ENCODE measurements at regions not wholly inside any gene's neighbourhood (a gene's known extent, or its start where the extent isn't known, plus 50 kb on each side); places are given as distances from the start of the nearest gene placed in this dataset.

DNA sequence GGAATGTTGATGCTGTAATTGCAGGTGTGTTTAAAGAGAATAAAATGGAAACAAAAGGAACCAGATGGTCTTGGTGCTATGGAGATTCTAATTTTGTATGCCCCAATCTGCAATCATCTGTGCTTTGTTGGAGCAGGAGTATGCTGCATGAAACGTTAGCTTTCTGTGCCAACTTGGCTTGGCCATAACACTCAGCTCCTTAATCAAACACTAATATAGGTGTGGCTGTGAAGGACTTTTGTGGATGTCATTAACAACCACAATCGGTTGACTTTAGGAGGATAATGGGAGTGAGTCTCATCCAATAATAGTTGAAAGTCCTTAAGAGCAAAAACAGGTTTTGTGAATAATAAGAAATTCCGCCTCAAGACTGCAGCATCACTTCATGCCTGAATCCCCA lies 399.2 kb downstream of the NLGN4X start:
- DNase-seq: no peak

DNA sequence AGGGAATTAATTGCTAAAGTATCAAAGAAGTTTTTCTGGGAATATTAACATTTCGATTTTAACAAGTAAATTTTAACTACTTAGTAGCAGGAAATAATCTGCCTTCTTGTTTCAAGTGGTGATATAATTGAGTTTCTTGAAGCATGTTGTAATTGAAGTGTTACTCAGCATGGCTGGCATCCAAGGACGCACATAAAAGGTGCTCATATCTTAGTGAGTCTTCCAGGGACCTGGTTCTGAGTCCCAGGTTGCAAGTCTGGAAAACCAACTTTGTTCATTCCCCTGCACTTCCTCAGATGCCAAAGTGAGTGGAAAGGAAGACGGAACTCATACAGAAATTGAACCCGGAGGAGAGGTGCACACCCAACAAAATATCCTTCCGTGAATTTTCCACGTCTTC lies 399.6 kb downstream of the NLGN4X start:
- no peak for DNase-seq

DNA sequence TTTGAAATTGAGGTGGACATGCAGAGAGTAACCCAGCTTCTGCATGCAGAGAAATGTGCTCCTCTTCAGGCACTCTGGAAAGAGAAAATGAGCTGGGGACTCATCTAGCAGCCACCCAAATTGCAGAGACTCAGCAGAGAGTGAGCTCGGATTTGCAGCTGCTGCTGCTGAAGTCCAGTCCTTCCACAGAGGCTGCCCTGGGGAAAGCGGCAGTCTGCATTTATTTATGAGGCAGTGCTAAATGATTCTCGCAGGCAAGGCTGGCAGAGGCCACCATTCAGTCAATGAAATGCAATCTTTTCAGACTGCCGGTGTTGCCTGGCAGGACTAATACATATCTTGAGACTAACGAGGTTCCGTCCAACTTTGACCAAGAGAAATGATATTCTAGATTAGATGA lies 404.8 kb downstream of the NLGN4X start:
- DNase-seq: peak in 7 of 51 donors; percentile 0 to 6 (median 0)

DNA sequence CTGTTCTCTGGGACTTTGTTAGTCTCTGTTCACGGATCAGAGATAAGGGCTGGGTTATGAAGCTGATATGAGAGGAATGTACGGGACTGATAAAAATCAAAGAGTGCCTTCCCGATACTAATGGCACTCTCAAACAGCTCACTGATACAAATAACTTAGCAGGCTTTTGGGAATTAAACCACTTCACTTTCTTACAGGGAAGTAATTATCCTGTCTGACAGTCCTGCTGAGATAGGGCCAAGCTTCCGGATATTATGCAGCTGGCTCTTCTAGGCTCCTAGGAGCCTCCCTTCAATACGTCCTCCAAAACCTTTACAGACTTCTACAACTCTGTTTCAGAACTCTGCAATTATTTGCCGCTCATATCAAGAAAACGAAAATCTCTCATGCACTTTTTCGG lies 418.0 kb downstream of the NLGN4X start:
- DNase-seq: no peak

DNA sequence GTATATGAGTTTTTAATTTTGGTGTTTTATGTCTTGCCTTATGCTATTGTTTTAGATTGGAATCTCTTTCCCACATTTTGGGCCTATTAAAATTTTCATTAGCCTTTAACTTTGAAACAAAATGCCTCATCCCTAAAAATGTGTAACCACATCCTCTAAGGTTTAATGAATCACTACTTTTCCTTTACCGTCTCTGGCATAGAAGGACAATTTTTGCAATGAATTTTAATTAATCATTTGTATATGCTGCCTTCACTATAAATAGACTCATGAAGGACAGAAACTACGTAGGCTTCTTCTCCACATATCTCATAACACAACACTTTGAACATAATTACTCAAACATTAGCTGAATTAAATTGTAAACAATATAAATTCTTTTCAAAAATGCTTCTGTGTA lies 421.5 kb downstream of the NLGN4X start:
- DNase-seq: no peak

DNA sequence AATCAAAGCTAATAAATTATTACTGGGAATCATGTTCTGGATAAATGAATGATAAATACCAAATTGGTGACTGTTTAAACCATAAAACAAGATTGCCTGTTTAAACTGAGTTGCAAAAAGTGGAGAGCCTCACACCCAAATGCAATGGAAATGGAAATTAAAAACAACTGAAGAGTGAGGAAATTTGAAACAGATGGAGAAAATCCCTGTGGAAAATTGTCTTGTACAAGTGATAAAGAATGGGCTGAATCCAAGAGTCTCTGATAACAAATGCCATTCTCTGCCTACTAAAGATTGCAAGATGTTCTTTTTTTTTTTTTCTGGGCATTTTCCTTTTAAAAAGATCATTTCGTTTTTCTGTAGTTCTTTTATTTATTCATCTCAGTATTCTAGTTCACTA lies 426.3 kb downstream of the NLGN4X start:
- no peak for DNase-seq

DNA sequence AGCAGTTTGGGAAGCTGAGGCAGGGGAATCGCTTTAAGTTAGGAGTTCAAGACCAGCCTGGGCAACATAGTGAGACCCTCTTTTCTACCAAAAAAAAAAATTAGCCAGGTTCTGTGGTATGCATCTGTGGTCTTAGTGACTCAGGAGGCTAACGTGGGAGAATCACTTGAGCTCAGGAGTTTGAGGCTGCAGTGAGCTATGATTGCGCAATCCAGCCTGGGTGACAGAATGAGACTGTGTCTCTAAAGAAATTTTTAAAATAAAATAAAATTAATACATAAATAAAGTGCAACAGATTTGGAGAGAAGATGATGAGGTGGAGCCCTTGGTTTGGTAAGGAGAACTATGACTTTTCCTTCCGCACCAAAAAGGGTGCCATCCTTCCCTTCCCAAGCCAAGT lies 436.9 kb downstream of the NLGN4X start:
- DNase-seq: no peak

DNA sequence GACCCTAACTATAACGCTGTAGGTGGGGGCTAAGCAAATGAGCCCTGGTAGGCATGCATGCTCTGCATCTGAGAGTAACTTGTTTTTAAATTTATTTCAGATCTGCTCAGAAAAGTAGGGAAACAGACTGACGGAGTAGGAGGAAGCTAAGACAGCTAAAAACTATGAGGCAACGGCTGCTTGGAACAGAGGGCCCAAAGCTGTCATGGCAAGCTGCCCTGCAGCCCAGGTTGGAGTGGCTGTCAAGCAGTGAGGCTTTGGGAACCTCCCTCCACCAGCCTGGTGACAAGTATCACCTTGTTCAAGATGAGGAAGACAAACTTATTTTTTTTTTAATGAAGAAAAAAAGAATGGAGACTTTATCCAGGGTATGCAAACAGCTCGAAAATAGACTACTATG lies 439.8 kb downstream of the NLGN4X start:
- peak in 1 of 51 donors; percentile 1 for DNase-seq

DNA sequence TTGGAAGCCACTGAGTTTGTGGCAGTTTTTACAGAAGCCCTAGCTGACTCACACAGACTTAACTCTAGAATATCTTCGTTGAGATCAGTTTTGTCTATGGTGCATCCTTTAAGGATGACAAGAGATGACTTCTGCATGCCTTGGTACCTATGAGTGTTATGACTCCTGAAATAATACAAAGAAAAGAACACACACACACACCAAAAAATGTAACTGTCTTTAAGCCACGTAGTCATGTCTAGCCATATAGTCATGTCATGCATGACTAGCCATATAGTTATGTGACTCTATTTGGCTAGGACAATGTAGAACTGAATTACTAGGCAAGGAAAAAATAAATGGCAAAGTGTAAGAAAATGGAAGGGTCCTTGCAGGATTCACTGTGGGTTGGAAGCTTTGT lies 447.8 kb downstream of the NLGN4X start:
- no peak for DNase-seq

DNA sequence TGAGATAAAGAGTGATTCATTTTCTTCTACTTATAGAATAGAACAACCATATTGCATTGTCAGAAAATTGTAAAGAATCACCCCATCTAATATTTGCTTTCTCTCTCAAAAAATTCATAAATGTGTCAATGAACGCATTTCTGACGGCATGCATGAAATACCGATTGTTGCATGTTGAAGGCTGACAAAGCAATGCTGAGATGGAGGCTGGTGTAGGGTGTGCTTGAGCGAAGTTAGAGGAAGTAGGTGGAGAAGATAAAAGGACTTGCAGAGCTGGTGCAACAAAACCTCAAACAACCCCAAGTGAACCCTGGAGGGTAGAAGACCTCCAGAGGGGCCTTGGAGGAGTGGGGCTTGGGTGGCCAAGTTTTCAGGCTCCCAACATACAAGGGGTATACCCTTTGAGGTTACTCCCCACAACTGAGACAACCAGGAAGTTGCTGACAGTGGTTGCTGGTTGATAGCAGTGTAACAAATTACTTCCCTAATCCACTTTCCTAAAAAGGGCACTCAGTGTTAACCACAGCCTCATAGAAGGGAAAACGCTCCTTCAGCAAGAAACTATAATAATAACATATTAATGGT lies 452.7 kb downstream of the NLGN4X start:
- DNase-seq: peak in 3 of 51 donors; percentile 0 to 2 (median 1)

DNA sequence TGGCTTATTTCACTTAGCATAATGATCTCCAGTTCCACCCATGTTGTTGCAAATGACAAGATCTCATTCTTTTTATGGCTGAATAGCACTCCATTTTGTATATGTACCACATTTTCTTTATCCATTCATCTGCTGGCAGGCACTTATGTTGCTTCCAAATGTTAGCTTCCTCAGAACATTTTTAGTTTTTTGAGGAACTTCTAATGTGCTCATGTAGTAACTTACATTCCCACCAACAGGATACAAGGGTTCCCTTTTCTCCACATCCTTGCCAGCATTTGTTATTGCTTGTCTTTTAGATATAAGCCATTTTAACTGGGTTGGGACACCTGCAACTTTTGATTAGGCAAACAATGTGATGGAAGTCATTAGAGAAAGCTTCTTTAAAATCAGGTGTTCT lies 454.2 kb downstream of the NLGN4X start:
- DNase-seq: no peak

DNA sequence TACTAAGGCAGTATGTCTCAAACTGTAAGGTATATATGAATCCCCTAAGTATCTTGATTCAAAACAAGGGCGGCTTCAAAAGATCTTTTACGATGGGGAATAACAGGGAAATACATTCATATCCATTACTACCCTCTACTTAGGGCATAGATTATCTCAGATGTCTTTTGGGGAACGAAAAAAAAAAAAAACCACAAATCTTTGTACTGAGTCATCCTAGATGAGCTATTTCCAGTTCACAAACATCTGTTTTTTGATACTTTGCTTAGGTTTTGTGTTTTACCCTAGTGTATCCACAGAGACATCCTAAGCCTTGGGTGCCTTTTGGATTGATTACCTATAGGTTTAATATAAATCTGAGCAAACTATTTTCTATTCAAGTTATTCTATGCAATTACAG lies 457.2 kb downstream of the NLGN4X start:
- no peak for DNase-seq

DNA sequence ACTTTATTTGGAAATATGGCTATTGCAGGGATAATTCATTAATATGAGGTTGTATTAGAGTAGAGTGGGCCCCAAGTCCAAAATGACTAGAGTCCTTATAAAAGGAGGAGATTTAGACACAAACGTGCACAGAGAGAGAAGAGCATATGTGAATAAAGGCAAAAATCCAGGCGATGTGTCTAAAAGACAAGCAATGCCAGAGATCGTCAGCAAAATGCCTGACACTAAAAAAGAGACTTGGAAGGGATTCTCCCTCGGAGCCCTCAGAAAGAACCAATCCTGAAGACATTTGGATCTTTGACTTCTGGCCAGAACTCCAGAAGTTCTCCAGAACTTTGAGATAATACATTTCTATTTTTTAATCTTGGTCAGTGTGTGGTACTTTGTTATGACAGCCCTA lies 472.1 kb downstream of the NLGN4X start:
- no peak for DNase-seq

DNA sequence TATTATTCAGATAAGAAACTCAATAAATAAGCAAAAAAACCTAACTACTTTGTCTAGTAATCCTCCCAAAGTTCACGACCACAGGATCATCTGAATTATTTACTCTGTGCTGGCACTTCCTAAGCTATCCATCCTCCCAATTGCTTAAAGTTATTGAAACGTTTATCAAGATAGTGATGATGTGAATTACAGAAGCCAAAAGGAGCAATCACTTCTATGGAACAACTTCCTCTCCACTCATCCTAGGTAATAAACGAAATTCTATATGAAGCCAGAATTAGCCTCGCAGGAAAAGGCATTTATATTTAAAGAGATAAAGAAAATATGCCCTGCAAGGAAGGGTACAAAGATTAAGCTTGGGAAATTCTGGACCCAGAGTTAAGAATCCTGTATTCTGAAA lies 475.4 kb downstream of the NLGN4X start:
- DNase-seq: no peak

DNA sequence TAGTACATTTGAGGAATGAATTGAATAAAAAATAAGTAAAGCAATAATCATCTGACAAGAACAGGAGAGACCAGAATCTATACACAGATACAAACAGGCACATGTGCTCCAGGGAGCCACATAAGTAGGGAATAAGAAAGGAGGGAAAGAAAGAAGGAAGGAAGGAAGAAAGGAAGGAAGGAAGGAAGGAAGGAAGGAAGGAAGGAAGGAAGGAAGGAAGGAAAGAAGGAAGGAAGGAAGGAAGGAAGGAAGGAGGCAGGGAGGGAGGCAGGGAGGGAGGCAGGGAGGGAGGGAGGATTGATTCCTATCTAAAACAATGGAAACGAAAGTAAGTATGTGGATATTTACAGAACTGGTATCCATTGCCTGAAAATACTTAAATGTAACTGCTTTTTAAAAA lies 475.8 kb downstream of the NLGN4X start:
- DNase-seq: no peak

DNA sequence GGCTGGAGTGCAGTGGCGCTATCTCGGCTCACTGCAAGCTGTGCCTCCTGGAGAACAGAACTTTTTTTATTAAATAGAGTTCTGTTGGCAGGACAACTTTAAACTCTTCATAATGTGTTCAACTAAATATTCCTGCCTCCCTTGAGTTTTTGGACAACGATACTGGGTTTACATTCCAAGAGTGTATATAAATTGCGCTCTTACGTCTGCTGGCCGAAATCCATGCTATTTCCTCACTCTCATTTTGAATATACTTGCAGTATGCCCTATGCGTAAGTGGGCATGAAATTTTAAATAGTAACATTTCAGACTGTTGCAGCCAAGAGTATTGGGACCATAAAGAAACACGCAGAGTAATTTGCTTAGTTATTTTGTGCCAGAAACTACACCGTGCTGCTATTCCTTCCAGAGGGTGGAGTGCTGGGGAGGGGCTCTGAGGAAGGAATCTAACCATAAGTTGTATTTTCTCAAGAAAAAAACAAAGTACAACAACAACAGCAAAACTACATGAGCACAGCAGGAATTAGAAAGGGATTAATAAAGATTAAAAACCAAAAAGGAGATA lies 480.0 kb downstream of the NLGN4X start:
- no peak for DNase-seq

DNA sequence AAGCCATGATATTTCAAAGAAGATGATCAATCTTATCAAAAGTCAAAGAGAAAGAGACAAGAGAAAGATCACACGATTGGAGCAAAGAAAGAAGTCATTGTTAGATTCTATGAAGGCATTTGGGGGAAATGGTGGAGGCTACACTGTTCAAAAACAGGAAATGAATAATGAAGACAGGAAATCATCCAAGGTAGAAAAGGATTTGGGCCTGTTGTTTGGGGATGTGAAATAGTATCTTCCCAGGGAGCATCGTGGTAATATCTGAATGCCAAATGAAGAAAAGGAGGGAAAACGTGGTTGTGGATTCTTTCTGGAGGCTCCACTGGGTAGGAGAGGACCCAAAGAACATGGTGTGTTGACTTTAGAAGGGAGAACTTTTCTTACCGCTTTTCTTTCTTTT lies 482.4 kb downstream of the NLGN4X start:
- no peak for DNase-seq

DNA sequence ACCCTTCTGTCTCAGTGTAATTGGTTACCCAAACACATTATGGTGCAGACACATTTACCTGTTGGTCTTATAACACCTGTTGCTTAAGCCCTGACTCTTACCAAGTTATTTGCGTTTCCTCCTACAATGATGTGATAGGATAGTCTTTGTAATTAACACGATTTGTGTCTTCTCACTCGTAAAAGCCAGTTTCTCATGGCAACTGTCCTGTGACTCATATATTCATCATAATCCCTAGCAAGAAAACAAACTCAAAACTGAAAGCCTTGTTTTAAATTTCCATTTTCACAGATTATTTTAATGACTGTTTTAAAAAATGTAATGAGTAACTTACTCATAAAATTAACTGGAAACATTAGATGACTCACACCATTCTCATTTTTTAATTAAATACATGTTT lies 495.2 kb downstream of the NLGN4X start:
- DNase-seq: no peak

DNA sequence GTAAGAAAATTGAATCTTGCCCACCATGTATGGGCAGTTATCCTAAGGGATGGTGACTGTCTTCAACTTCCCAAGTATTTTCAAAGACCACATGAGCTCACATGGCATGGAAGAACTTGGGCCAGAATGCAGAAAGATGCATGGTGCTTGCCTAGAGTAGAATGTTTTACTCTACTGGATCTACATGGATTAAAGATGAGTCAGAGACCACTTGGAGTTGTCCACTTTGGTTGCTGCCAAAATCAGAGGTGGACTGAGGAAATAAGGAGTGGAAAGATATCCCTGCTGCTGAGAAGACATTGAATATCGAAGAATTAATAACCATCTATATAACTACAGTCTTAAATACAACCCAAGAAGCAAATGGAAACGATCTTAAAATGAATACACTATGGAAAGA lies 498.1 kb downstream of the NLGN4X start:
- no peak for DNase-seq

DNA sequence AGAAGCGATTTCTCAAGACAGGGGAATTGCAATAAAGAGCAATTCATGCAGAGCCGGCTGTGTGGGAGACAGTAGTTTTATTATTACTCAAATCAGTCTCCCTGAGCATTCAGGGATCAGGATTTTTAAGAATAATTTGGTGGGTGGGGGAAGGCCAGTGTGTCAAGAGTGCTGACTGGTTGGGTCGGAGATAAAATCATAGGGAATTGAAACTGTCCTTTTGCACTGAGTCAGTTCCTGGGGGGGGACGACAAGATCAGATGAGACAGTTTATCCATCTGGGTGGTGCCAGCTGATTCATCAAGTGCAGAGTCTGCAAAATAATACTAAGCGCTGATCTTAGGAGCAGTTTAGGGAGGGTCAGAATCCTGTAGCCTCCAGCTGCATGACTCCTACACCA lies 502.4 kb downstream of the NLGN4X start:
- DNase-seq: peak in 7 of 51 donors; percentile 0 to 4 (median 0)

DNA sequence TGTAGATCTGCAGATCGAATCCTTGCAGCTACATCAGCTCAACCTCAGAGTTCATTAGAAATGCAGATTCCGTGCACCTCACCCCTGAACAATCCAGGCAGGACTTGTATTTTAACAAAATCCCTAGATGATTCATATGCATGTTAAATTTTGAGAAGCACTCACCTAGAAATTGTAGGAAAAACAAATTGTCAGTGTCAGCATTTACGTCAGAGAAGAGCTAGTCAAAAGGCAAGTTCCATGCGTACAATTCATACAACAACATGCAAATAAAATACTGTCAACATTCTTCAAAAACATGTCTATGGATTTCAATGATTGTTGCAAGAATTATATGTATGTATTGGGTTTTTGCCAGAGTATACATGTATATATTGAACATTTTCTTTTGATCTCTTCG lies 504.5 kb downstream of the NLGN4X start:
- DNase-seq: no peak

DNA sequence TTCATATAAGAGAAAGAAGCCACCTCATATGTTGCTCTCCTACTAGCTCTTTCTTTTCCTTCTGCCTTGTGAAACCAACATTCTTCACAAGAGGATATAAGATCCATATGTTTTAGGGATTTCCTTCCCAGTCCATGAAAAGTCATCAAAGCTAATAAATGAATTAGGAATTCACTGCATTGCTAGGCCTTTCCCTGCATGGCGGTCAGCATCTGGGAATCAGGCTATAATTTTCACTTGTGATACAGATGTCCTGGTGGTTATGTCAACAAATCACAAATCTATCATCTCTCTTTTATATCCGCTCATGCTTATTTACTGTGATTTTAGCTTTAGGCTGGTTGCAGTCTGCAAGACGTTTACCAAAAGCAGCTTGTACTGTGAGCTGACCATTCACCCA lies 510.0 kb downstream of the NLGN4X start:
- no peak for DNase-seq

DNA sequence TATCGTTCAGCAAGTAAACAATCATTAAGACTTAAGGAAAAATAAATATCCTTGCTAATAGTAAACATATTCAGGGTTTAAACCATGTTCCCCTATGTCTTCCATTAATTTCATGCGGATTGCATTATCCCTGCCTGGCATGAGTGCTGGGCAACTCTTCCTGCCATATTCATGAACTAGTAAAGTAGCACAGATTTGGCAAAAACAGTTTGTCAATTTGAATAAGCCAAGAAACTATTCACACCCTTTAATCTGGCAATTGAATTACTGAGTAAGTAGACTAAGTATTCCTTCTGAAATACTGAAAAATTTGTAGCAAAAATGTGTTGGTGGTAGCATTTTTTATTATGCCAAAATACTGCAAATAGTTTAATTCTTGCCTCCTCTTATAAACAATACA lies 512.0 kb downstream of the NLGN4X start:
- DNase-seq: no peak

DNA sequence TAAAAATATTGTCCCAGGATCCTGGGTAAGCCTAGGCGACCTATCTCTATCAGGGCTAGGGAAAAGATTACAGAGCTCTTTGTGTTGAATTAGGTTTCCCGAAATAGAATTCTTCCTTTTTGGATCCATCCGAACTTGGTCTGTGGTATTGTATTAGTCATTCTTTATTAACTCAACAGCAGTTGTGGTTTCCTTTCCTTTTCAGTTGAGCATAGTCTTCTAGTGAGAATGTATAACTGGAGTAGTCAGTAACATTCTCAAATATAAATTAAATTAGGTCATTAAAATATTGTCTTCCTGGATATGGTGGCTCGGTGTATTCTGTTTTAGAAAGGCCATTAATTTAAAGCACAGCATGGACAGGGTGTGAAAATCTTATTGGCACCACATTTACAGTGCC lies 520.4 kb downstream of the NLGN4X start:
- DNase-seq: peak in 1 of 51 donors; percentile 18
